T follicular helper cell (primary cell): ENCODE measurements at regions not wholly inside any gene's neighbourhood (a gene's known extent, or its start where the extent isn't known, plus 50 kb on each side); places are given as distances from the start of the nearest gene placed in this dataset.
"Not testable (repeated sequence)": the region's sequence is repeated elsewhere in the genome, so short reads cannot be mapped to it uniquely, and the experiment has no call there.

Experiments used
- DNase-seq: peaks from one replicate; pipeline ENCODE4 v3.0.0-alpha.2; 2020; ENCODE audit warnings: low read depth

DNA sequence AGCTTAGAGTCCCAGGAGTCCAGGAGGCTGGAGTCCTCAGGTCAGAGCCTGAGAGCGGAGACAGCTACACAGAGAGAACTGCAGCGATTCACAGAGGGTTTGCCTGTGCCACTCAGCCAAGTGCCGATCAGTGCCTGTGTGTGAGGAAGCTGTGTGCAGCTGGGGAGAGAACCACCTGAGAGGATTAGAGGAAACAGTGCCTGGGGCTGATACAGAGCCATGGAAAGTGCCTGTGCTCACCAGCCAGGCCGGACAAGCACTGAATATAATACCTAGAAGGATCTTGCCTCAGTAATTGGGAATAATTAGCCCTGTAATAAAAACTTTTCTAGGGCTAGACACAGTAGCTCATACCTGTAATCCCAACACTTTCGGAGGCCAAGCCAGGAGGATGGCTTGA, 134.7 kb downstream of the ARHGAP11B start:
- not testable (repeated sequence) for DNase-seq

- not testable (repeated sequence) for DNase-seq
These were observed 135.4 kb downstream of the ARHGAP11B start for GRCh38 chr15:30761365-30761764.

DNA sequence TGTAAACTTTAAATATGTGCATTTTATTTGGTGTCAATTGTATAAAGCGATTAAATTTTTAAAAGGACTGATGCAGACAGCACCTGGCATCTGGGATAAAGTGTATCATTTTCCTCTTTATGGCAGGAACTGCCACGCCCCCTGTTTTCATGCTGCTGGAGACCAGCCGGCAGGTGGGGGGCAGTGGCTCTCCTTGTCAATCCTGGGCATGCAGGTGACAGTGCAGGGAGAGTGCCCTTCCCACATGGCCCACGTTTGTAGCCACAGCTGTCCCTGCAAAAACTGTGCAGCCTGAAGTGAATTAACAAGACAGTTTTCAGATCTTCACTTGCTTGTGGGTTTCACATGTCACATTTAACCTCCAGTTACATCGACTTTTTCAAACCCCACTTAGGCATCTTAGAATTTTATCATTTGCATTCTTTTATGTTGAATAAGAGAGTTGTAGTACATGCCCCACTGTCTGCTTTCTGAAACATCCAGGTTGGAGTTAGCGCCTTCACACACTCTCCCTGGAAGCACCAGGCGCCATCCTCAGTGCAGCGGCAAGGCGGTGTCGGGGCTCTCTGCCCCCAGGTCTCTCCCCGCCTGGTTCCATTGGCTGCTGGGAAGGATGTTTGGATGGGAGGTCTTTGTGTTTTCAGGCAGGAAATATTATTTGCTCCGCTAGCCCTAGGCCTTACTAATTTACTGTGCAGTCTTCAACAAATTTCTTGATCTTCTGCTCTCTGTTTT, 134.2 kb upstream of the FAN1 start:
- not testable (repeated sequence) for DNase-seq

GRCh38 chr15:30770759-30771158, 133.0 kb upstream of the FAN1 start:
- no peak for DNase-seq

DNA sequence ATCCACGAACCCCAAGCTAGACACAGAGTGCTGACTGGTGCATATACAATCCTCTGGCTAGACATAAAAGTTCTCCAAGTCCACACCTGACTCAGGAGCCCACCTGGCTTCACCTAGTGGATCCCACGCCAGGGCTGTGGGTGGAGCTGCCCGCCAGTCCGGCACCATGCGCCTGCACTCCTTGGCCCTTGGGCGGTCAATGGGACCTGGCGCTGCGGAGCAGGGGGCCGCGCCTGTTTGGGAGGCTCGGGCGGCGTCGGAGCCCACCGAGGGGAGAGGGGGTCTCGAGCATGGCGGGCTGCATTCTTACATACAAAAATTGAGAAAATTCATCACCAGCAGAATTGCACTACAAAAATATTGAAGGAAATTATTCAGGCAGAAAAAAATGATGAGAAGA, 120.7 kb upstream of the FAN1 start:
- DNase-seq: no peak

DNA sequence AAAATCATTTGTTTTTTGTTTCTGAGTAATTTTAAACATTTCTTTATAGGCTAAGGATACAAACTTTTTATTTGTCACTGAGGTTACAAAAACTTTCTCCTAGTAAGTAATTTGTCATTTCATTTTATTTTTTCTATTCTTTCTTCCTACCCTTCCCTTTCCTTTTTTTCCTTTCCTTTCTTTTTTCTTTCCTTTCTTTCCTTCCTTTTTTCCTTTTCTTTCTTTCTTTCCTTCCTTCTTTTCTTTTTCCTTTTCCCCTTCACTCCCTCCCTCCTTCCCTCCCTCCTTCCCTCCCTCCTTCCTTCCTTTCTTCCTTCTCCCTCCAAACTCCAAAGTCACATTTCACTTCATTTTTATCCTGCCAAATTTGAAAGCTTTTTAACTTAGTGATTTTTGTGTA, 115.1 kb upstream of the FAN1 start:
- DNase-seq: no peak

GRCh38 chr15:30791239-30792175, 112.2 kb upstream of the FAN1 start:
- no peak for DNase-seq

GRCh38 chr15:30792843-30793242, 110.9 kb upstream of the FAN1 start:
- not testable (repeated sequence) for DNase-seq

GRCh38 chr15:30794388-30794787, 109.3 kb upstream of the FAN1 start:
- no peak for DNase-seq

GRCh38 chr15:30799565-30799964, 104.2 kb upstream of the FAN1 start:
- DNase-seq: not testable (repeated sequence)

DNA sequence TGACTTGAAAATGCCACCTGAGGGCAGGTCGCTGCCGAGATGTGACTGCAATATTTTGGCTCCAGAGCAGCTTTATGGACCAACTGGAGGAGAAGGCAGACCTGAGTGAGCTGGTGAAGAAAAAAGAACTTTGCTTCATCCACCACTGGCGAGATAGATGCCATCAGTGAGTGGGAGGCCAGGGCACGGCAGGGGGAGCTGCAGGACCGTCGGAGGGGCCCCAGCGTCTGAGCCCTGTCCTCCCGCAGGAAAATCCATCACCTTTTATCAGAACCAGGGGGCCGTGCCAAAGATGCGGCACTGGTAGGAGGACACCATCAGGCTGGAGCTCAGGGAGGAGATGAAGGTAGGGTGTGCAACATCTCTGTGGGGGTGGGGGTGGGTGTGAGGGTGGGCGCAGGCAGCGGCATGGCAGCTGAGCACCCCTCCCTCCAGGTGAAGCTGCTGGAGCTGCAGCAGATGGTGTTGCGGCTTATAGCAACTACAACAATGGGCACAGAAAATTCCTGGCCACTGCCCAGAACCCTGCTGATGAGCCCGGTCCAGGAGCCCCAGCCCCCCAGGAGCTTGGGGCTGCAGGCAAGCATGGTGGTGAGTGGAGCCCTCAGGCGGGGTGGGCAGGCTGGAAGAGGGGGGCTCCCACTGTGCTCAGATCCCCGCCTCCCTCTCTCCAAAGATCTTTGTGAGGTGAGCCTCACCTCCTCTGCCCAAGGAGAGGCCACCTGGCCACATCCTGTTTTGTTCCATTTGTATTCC, 102.4 kb upstream of the FAN1 start:
- DNase-seq: not testable (repeated sequence)

- DNase-seq: not testable (repeated sequence)
These were observed 101.7 kb upstream of the FAN1 start for GRCh38 chr15:30802001-30802400.

- DNase-seq: not testable (repeated sequence)
These were observed 100.0 kb upstream of the FAN1 start for GRCh38 chr15:30803703-30804102.

DNA sequence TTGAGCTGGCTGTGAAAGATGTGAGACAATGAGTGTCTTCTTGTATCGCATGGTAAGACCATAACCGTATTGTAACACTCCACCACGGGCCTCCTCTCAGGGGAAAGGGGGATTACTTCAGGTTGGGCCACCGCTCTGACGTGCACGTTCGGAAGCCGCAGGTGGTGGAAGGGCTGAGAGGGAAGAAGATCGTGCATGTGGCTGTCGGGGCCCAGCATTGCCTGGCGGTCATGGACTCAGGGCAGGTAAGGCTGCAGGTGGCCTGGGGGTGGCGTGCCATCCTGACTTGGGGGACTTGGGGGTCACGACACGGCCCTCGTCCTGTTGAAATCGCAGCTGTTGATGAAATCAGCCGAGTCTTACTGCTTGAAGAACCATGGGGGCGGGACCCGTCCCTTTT, 87.3 kb upstream of the FAN1 start:
- no peak for DNase-seq

- not testable (repeated sequence) for DNase-seq
These were observed 80.5 kb upstream of the FAN1 start for GRCh38 chr15:30823068-30823813.

GRCh38 chr15:30824518-30825195, 79.1 kb upstream of the FAN1 start:
- no peak for DNase-seq

DNA sequence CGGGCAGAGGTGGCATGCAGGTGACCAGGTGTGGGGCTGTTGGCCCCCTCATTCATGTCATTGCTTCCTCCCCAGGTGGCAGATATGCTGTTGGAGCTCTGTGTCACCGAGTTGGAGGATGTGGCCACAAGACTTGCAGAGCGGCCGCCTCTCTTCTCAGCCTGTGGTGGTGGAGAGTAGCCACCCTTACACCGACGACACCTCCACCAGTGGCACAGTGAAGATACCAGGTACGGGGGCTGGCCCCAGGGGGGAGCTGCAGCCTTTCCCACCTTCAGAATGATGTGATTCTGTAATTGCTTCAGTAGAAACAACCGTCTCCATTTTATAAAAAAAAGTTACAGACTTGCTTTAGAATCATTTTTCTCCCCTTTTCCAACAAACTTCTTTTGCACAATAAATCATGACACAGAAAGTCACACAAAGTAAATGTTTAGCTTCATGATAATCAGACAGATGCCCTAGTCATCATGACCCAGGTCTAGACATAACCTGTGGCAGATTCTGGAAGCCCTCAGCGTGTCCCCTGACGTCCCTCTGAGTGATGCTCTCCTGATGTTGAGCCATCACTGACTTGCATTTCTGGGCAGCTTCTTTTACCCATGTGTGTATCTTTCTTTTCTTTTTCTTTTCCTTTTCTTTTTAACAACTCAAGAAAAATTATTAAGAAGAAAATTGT, 76.0 kb upstream of the FAN1 start:
- no peak for DNase-seq

DNA sequence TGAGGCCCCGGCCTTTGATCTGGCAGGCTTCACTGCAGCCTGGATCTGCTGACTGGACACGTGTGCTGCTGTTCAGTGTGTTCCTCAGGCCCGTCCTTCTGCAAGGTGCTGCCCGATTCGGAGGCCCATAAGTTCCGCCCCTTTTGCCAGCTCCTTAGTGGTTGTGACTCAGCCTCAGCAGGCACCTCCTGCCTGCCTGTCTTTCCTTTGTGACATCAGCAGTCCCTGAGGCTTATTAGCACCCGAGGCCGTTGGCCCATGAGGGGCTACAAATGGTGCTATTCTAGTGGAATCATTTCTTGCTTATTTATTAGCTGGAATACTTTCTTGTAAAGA, 75.4 kb upstream of the FAN1 start:
- DNase-seq: not testable (repeated sequence)

DNA sequence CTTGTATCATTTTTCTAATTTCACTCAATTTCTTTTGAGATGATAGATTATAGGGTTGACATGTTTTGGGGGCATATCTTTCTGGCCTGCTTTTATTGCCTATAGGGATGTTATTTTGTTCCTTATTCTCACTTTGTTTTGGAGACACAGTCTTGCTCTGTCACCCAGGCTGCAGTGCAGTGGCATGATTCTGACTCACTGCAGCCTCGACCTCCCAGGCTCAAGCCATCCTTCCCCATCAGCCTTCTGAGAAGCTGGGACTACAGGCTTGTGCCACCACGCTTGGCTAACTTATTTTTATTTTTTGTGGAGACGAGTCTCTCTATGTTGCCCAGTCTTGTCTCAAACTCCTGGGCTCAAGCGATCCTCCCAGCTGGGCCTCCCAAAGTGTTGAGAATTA, 72.8 kb upstream of the FAN1 start:
- no peak for DNase-seq

- not testable (repeated sequence) for DNase-seq
These were observed 70.3 kb upstream of the FAN1 start for GRCh38 chr15:30833379-30833778.
